ENCODE measurements at regions not wholly inside any gene's neighbourhood (a gene's known extent, or its start where the extent isn't known, plus 50 kb on each side); places are given as distances from the start of the nearest gene placed in this dataset.

DNA sequence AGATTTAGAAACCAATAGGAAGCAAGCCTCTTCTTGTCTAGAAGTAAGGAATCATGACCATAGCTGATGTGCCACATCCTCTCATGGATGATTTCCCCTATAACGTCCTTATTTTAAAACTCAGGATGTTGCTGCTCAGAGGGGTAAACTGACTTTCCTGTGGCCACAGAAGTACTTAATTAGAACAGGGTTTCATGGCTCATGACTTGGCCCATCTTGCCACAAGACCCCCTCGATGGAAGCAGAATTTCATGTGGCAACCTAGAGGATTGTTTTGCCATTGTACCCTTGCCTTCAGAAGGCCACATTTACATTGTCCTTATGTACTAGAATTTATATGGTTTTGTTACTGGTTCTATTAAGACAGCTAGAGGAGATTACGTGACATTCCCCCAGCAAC is 173.5 kb upstream of the PELI2 start:
- DNase-seq, result no peak

DNA sequence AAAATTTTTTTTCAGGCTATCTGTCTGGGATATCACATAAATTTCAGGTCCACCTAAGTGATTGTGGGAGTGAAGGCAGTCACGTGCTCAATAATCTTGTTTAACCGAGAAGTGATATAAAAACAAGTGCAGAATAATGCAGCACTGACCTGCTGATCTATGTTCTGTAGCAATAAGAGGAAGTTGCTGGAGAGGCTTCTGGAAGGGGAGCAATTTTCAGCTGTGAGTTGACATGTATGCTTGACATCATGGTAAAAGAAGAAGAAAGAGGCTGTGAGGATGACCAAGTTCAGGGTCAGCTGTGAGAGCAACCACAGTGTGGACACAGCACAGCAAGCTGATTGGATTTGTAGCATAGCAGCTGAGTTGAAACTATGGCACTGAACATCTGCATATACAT is 172.0 kb upstream of the PELI2 start:
- no peak for DNase-seq

DNA sequence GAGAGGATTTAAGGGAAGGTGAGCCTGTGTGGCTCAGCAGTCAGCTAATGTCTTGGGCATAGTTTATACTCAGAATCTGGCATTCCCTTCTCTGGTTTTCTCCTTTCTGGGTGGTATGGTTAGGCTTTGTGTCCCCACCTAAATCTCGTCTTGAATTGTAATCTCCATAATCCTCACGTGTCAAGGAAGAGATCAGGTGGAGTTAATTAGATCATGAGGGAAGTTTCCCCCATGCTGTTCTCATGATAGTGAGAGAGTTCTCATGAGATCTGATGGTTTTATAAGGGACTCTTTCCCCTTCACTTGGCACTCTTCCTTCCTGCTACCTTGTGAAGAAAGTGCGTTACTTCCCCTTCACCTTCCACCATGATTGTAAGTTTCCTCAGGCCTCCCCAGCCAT is 169.8 kb upstream of the PELI2 start:
- no peak for DNase-seq

DNA sequence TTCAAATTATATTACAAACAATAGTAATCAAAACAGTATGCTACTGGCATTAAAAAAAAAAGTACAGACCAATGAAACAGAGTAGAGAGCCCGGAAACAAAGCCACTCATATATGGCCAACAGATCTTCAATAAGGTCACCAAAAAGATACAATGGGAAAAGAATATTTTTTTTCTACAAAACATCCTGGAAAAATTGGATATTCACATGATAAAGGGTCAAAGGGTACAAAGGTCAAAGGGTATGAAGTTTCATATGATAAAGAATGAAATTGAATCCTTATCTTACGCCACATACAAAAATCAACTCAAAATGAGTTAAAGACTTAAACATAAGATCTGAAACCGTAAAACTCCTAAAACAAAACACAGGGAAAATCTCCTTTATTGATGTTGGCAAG is 168.5 kb upstream of the PELI2 start:
- no peak for DNase-seq

DNA sequence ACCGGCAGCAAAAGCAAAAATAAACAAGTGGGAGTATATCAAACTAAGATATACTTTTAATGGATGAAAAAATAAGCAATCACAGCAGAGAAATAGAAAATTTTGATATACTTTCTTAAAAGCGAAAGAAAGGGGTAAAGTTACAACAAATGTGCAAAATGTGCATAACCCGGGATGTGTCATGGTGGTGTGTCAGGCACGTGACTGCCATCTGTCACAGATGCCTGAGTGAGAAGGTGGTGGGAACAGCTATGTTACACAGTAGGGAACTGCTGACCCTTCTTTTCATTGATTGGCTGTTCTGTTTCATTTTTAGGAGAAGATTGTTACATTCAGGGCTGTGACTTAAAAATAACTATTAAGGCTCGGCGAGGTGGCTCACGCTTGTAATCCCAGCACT is 168.1 kb upstream of the PELI2 start:
- no peak for DNase-seq

DNA sequence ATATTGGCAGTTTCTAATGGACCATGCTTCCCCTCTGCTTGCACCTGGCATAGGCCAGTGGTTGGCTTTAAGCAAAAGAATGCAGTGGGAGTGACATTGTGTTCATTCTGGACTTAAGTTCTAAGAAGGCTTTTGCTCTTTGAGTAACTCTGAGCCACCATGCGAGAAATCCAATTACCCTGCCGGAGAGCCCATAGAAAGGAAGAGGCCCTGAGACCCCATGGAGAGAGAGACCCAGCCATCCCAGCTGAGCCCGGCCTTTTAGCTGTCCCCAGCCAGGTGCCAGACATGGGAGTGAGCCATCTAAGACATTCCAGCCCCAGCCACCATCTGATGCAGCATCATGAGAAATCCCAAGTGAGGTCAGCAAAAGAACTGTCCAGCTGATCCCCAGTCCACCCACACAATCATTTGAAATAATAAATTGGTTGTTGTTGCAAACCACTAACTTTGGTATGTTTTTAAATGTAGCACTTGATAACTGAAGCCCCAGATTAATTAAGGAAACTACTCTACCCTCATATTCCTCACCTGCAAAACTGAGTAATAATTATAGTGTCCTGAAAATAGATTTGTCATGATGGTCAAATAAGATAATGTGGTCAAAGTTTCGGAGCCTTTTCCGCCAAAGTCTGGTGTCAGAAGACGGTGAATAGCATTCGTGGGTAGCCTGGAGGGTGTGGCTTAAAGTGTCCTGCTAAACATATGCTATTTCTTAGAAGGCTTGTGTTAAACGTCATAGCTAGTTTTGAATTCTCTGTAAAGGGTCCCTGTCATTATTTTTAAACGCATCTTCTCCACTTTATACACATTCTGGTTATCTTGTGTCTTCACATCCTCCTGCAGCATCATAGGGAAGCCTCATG is 166.6 kb upstream of the PELI2 start:
- no peak for DNase-seq

DNA sequence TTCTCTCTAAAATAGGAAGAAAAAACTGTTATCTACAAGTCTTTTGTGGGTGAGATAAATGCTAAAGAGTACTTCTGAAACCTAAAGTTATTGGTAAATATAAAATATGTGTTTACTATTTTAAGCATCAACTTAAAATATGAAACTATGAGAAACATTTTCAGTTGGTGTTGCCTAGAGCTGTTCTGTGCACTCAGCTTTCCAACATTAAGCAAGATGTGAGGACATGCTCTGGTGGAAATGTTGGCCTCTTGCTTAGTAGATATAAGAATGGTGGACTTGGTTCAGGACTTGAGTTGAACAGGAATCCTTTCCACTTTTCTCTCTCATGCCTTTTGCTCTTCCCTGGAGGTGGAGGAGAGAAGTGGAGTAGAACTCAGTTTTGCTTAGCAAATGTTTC is 164.1 kb upstream of the PELI2 start:
- no peak for DNase-seq

DNA sequence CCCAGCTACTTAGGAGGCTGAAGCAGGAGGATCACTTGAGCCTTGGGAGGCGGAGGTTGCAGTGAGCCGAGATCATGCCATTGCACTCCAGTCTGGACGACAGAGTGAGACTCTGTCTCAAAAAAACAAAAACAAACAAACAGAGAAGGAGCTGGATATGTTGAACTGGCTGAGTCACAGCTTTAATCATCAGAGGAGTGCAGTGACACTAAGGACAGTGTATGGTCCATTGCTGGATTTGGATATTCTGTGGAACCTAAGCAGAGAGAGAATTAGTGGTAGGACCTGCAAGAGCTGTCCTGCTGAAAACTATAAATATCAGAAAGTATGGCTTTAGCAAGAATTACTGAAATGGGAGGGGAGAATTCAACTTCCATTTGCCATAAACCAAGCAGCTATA is 163.0 kb upstream of the PELI2 start:
- no peak for DNase-seq

DNA sequence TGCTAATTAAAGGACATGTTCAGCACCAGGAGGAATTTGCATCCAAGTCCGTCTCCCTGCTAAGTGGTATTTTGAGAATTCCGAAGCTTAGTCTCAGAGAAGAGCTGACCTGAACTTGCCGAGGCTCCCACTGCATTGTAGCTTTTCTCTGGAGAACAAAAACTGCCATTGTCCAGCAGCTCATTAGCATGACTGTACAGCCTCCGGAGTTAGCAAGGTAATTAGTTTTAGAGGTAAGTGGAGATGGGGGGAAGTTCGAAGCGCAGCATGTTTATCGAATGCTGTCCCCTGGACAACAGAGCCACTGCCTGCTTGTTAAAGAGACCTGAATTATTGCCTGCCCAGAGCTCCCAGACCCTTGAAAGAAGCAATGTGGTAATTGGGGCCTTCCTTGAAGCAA is 160.3 kb upstream of the PELI2 start:
- no peak for DNase-seq

DNA sequence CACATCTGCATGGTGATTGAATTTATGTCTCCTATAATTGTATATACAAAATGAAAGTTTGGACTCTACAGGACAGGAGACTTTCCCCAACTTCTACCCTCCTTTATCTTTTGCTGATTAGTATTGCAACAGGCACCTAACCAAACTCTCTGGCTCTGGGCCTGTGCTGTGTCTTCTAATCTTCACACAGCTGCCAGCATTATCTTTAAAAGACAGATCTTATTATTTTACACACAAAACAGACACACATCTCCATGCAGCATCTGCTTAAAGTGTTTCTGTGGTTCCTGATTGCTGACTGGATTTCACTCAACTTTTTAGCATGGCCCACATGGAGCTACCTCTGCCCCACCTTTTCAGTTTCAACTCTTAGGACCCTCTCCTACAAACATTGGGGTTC is 154.9 kb upstream of the PELI2 start:
- no peak for DNase-seq

DNA sequence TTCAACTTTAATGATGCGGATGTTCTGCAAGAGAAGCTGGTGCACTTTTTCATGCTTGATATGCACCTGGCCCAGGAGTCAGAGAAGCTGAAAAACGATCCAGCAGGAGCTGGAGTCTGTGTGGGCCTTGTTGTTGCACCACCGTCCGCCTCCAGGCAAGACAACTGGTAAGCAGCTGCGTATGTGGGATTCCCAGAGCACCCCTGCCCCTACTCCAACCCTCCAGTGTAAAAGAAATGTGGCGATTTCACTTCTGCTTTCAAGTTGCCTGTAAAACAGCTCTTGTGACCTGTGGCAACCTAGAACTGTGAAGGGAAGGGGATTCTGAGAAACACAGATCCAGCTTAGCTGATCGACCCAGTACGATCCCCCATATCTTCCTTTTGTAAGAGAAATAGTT is 154.1 kb upstream of the PELI2 start:
- no peak for DNase-seq

DNA sequence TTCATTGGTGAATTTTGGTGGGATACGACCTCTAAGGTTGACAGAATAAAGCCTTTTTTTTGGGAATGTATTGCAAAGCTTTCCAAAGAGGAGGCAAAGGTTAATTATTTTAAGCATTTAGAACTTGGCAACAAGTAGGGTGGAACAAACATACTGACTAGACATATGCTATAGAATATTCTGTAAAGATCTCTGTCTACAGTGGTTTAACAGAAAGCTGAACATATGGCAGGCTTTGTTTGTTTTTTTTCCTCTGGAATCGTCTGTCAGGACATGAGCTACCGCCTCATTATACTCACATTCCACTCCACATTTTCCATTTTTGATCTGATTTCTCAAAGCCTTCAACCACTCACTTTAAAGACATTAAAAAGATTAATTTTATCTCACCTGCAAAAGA is 153.4 kb upstream of the PELI2 start:
- DNase-seq, result no peak

DNA sequence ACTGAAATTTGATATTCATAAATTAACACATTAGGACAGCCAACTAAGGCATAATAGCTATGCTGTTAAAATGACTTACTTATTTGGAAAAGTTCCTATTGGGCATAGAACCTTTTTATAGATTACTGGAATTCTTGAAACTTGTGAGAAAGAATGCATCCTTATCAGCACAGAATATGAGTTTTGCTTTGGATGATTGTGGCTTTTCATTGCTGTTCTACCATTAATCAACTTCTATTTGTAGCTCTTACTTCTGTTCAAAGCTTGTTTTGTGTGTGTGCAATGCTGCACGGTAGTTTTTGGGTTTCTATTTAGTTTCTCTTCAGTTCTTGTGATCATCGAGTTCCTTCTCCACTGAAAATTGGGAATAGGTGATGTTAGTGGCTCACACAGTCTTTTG is 152.4 kb upstream of the PELI2 start:
- DNase-seq, result no peak

DNA sequence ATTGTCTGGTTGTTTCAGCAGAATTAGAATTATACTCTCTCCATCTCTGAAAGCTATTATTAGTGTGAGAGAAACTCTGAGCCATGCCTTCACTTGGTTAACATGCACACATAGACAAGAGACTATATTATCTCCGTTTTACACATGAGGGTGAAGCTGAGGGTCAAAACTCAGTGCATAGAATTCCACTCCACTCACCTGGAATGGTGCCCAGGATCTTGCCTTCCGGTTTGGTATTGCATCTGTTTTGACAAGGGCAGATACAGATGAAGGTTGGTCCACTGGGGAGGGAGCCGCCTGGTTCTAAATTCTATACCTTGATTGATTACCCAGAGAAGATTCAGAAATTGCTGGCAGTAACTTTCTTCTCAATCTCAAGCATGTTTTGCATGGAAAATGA is 149.5 kb upstream of the PELI2 start:
- DNase-seq, result no peak

DNA sequence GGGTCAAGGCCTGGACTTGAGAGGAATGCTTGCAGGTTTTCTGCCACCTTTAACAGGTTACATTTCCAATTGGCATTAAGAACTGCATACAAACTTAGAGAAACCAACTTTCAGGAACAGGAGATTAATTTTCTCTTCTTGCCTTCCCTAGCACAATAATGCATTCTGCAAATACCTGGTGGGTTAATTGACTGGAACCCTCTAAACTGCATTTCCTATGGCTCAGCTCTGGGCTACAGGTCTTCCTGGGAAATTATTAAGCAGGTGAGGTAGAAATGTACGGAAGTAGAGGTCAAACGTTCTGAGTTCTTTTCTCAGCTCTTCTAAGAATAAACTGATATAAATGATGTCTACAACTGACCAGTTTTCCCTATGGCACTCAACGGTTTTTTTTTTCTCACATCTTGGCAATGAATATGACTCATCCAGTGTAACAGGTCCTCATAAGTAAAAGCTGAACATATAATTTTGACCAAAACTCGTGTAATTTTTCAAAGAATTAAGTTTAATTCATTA is 144.9 kb upstream of the PELI2 start:
- DNase-seq, result no peak

DNA sequence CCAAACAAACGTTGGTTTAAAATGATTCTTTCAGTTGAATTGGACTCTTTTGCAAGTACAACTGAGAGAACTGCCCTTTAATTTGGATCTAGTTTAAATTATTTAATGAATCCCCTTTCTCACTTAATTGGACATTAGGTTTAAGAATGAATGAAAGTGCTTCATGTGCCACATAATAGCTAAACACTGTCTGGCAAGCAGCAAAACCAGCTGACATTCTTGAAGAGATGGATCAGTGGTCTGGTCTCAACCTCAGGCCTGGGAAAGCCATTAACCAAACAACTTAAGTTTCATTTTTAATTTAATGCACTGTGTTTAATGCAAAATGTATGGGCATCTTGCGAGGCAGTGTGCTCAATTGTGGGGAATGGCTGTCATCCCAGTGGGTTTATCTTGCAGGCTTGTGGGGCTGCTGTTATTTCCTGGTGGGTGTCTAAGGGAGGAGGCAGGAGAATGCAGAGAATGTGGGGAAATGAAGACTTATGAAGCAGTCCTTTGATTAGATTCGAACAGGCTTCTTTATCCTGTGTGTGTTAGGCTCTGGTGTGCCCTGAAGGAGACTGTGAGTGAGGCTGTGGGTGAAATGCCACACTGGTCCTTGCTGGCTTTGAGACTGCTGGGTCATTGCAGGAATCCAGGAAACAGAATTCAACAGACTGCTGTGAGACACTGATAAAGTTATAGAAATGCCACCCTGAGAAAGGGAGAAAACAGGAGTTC is 144.1 kb upstream of the PELI2 start:
- DNase-seq, result no peak

DNA sequence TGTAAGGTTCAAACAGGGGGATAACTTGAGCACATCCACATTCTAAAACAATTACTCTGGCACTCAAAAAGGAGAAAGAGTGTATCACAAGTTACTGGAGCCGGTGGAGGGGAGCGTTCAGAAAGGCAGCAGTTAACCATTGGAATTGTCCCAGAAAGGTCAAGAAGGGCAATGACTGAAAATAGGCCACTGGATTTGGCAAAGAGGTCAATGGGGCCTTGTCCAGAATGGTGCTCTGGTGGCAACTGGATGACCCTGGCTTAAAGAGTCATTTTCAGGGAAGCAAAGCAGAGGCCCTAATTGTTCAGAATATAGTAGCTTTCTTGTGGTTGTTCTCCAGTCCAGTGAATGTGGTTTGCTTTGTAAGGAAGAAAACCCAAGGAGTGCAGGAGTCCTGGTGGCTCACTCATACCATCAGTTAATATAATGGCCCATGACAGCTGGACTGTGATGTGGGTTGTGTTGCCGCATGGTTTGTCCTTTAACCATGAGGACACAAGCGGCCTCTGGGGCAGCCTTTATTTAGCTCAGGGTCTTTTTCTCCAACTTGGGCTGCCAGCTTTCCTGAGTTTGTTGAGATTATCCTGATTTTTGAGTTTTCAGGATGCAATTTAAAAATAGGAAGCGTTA is 142.8 kb upstream of the PELI2 start:
- no peak for DNase-seq

DNA sequence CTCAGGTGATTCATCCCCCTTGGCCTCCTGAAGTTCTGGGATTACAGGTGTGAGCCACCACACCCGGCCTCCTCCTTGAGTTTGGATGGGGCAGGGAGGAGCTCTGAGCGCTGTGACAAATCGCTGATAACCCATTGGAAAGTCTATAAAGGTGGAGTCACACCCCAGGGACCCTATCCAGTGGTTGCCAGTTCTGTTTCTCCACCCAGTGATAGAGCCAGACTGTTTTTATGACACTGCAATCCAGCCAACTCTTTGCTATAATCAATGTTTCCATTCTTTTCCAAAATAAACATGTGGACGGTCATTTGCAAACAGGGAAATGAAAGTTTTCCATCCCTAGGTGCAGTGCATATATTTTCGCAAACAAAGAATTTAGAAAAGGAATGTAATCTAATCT is 142.0 kb upstream of the PELI2 start:
- no peak for DNase-seq

DNA sequence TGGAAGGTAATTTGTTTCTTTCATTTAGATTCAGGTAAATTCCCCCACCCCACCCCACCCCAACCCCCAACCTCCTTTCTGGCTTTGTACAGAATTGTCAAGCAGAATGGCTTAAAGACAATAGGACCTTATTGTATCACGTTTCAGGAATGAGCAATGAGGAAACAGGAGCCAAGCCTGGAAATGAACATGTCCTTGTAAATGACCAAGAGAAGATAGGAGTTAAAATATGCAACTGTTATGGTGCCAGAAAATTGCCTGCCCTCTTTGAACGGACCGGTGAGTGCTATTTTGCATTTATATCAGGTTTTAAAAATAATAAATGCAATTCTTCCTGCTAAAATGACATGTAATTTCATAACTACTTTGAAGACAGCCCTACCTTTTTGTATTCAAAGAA is 141.6 kb upstream of the PELI2 start:
- DNase-seq, result no peak

DNA sequence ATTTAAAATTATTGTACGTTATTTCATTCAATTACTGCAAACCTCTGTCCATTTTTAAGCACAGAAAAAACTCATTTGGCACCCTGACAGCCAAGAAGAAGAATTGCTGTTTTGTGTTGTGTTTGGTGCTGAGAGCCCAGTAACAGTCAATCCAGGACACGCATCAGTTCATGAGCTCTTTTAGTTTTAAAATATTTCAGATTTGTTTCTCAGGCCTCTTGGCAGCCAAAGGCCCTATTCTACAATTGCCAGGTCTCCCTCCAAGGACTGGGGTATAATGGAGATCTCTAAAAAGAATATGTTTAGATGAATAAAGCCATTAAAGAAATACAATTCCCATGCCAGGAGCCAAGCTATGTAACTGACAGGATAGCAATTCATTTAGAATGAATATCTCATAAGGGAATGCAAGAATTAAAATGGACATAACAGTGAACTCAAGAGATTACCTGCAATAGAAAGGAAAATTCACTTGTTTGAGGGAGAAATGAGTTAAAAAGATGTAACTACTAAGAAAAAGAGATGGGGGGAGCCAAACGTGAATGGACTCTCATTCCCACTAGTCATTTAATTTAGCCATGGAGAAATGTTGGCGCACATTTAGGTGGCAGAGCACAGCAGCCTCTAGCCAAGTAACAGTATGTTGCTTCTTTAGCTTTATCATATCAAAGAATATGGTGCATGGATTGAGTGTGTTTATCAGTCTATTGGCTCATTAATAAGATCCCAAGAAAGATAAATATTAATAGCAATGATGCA is 140.6 kb upstream of the PELI2 start:
- no peak for DNase-seq

DNA sequence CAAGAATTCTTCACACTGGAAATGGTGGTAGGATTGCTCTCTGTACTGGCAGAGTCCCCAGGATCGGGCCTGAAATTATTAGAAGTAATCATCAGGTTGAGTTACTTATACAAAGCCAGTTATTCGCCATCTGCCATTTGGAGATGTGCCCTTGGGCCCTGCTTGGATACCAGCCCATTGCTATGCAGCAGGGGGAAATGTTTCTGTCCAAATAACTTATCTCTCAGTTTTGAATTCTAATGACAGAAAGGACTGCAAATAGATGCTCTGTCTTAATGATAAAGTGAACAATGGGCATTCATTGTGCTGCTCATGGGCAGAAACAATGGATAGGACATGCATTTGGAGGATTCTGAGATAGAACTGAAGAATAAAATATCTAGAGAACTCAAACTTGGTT is 139.1 kb upstream of the PELI2 start:
- DNase-seq, result no peak

DNA sequence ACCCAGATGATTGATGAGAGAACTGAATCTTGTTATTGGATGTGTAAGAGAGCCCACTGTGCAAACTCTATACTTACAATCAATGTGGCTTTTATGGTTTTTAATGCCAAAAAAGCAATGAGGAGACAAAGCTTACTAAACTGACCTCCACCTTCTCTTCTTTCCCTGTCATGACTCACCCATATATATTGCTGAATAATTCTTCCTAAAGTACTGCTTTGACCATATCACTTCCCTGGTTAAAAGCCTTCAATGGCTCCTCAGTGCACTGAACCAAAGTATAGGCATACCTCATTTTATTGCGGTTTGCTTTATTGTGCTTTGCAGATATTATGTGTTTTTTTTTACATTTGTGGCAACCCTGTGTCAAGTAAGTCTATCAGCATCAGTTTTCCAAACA is 138.4 kb upstream of the PELI2 start:
- DNase-seq, result no peak

DNA sequence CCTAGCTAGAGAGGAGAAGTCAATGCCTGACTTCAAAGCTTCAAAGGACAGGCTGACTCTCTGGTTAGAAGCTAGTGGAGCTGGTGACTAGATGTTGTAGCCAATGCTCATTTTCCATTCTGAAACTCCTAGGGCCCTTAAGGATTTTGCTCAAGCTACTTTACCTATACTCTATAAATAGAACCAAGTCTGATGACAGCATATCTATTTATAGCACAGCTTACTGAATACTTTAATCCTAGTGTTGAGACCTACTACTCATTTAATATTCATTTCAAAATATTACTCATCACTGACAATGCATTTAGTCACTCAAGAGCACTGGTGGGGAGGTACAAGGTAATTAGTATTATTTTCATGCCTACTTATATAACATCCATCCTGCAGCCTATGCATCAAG is 137.2 kb upstream of the PELI2 start:
- no peak for DNase-seq

Data from activated CD4-positive, CD25-positive, alpha-beta regulatory T cell (primary cell).